HEK293 (cell line): ENCODE measurements at regions not wholly inside any gene's neighbourhood (a gene's known extent, or its start where the extent isn't known, plus 50 kb on each side); places are given as distances from the start of the nearest gene placed in this dataset.

Source experiments
- CTCF ChIA-PET: fragments of 350-600 bp; formaldehyde crosslinking; extraction: SDS; loops from one replicate; lab custom pipeline; 2021; ENCODE audit warnings: antibody characterized with exemption; lab: Yijun Ruan, JAX
- POLR2A ChIA-PET: fragments of 300-600 bp; formaldehyde crosslinking; extraction: SDS; loops from one replicate; lab custom pipeline; 2020; ENCODE audit warnings: antibody characterized with exemption, inconsistent platforms; lab: Yijun Ruan, JAX
- H3K27ac ChIP-seq: fragments of 200-500 bp; sonication (Bioruptor generic); 2 replicates; pipeline ENCODE4 v1.5.1; 2014; ENCODE audit warnings: low read depth, low read length, control low read depth, inconsistent platforms; ENCODE audit errors: extremely low read depth
- H3K36me3 ChIP-seq, 2 experiments: fragments of 200-500 bp in 1 of 2; sonication (Bioruptor generic) in 1 of 2; 1 replicate in 1 of 2; 2 replicates in 1 of 2; pipeline ENCODE4 v1.5.1; 2014 to 2017; ENCODE audit warnings: inconsistent platforms in 2 of 2, low read length in 2 of 2; ENCODE audit not compliant: control insufficient read depth in 2 of 2, insufficient read depth in 1 of 2
- H3K4me1 ChIP-seq: fragments of 200-500 bp; sonication (Bioruptor generic); 2 replicates; pipeline ENCODE4 v1.5.1; 2014; ENCODE audit warnings: mild to moderate bottlenecking, low read length, inconsistent platforms; ENCODE audit not compliant: control insufficient read depth, insufficient read depth
- H3K4me3 ChIP-seq: 2 replicates; pipeline ENCODE4 v1.5.1; 2011; ENCODE audit warnings: low read depth, mild to moderate bottlenecking, control low read depth, low read length, moderate library complexity
- H3K9me3 ChIP-seq: fragments of 200-500 bp; sonication (Bioruptor generic); 2 replicates; pipeline ENCODE4 v1.5.1; 2014; ENCODE audit warnings: low read depth, low read length, inconsistent platforms; ENCODE audit not compliant: control insufficient read depth, insufficient read depth
- CTCF ChIP-seq: fragments of 450-650 bp; formaldehyde crosslinking; IDR thresholded peaks from 2 replicates; pipeline ENCODE4 v1.5.1; 2016; ENCODE audit warnings: missing biosample characterization, missing genetic modification characterization
- INSM2 ChIP-seq: fragments of 450-650 bp; formaldehyde crosslinking; IDR thresholded peaks from 2 replicates; pipeline ENCODE4 v1.5.1; 2016; ENCODE audit warnings: missing biosample characterization, missing genetic modification characterization
- MYNN ChIP-seq: fragments of 450-650 bp; formaldehyde crosslinking; IDR thresholded peaks from 2 replicates; pipeline ENCODE4 v1.5.1; 2016; ENCODE audit warnings: missing biosample characterization, missing genetic modification characterization, borderline replicate concordance
- MZF1 ChIP-seq: fragments of 450-650 bp; formaldehyde crosslinking; IDR thresholded peaks from 2 replicates; pipeline ENCODE4 v1.5.1; 2017; ENCODE audit warnings: missing biosample characterization, missing genetic modification characterization, borderline replicate concordance
- OVOL3 ChIP-seq: fragments of 450-650 bp; formaldehyde crosslinking; IDR thresholded peaks from 2 replicates; pipeline ENCODE4 v1.5.1; 2016; ENCODE audit warnings: missing biosample characterization, missing genetic modification characterization
- REPIN1 ChIP-seq: fragments of 450-650 bp; formaldehyde crosslinking; IDR thresholded peaks from 2 replicates; pipeline ENCODE4 v1.5.1; 2017; ENCODE audit warnings: missing biosample characterization, missing genetic modification characterization, low read depth
- REST ChIP-seq: fragments of 450-650 bp; formaldehyde crosslinking; IDR thresholded peaks from 2 replicates; pipeline ENCODE4 v1.5.1; 2016; ENCODE audit warnings: missing biosample characterization, missing genetic modification characterization
- YY2 ChIP-seq: fragments of 450-650 bp; formaldehyde crosslinking; IDR thresholded peaks from 2 replicates; pipeline ENCODE4 v1.5.1; 2016; ENCODE audit warnings: missing biosample characterization, missing genetic modification characterization
- ZBTB17 ChIP-seq: fragments of 450-650 bp; formaldehyde crosslinking; IDR thresholded peaks from 2 replicates; pipeline ENCODE4 v1.5.1; 2016; ENCODE audit warnings: missing biosample characterization, missing genetic modification characterization
- ZNF157 ChIP-seq: fragments of 450-650 bp; formaldehyde crosslinking; IDR thresholded peaks from 2 replicates; pipeline ENCODE4 v1.5.1; 2016; ENCODE audit warnings: missing biosample characterization, missing genetic modification characterization
- ZNF16 ChIP-seq: fragments of 450-650 bp; formaldehyde crosslinking; IDR thresholded peaks from 2 replicates; pipeline ENCODE4 v1.5.1; 2016; ENCODE audit warnings: low read depth, missing biosample characterization, missing genetic modification characterization
- ZNF24 ChIP-seq: fragments of 450-650 bp; formaldehyde crosslinking; IDR thresholded peaks from 2 replicates; pipeline ENCODE4 v1.5.1; 2016; ENCODE audit warnings: missing biosample characterization, missing genetic modification characterization
- ZNF335 ChIP-seq: fragments of 450-650 bp; formaldehyde crosslinking; conservative IDR thresholded peaks from 2 replicates; pipeline ENCODE4 v1.5.1; 2016; ENCODE audit warnings: missing biosample characterization, missing genetic modification characterization
- ZNF560 ChIP-seq: fragments of 450-650 bp; formaldehyde crosslinking; IDR thresholded peaks from 2 replicates; pipeline ENCODE4 v1.5.1; 2017; ENCODE audit warnings: missing biosample characterization, missing genetic modification characterization, borderline replicate concordance
- ZNF571 ChIP-seq: fragments of 450-650 bp; formaldehyde crosslinking; IDR thresholded peaks from 2 replicates; pipeline ENCODE4 v1.5.0; 2017; ENCODE audit warnings: missing biosample characterization, missing genetic modification characterization
- ZNF585B ChIP-seq: fragments of 450-650 bp; formaldehyde crosslinking; IDR thresholded peaks from 2 replicates; pipeline ENCODE4 v1.5.1; 2016; ENCODE audit warnings: missing biosample characterization, missing genetic modification characterization
- ZNF621 ChIP-seq: fragments of 450-650 bp; formaldehyde crosslinking; IDR thresholded peaks from 2 replicates; pipeline ENCODE4 v1.5.1; 2017; ENCODE audit warnings: missing biosample characterization, missing genetic modification characterization
- ZNF692 ChIP-seq: fragments of 450-650 bp; formaldehyde crosslinking; IDR thresholded peaks from 2 replicates; pipeline ENCODE4 v1.5.1; 2016; ENCODE audit warnings: missing biosample characterization, missing genetic modification characterization
- ZNF704 ChIP-seq: fragments of 450-650 bp; formaldehyde crosslinking; IDR thresholded peaks from 2 replicates; pipeline ENCODE4 v1.5.1; 2016; ENCODE audit warnings: missing biosample characterization, missing genetic modification characterization

- TF ChIP-seq REST (no peak), ZNF621 (tag by site-specific recombination) (no peak), OVOL3 (no peak), INSM2 (tag by site-specific recombination) (no peak), ZBTB17 (no peak), ZNF585B (tag by site-specific recombination) (no peak)
These were observed 63.0 kb upstream of the FAM3C start (continued) for GRCh38 chr7:121459148-121459547.

GRCh38 chr7:121456785-121457359 lies 60.8 kb upstream of the FAM3C start:
- H3K9me3 ChIP-seq = no peaks in the 10 kb centered on the region
- POLR2A ChIA-PET = no interaction called here
- TF ChIP-seq ZNF335 (tag by site-specific recombination) = no peak
- TF ChIP-seq YY2 = no peak
- TF ChIP-seq, all 188 proteins: peak for 0
- CTCF ChIA-PET = no interaction called here
- H3K36me3 ChIP-seq = no peaks in the 10 kb centered on the region
- H3K27ac ChIP-seq = no peak overlapping the region
- no peaks in the 10 kb centered on the region for H3K4me1 ChIP-seq
- H3K4me3 ChIP-seq = no peak overlapping the region

- no peak overlapping the region for H3K4me3 ChIP-seq
- ChIA-PET POLR2A (no interaction called here), CTCF (no interaction called here)
- H3K4me1 ChIP-seq = no peaks in the 10 kb centered on the region
- TF ChIP-seq ZNF704 (tag by site-specific recombination) (no peak), REPIN1 (no peak), ZNF560 (tag by site-specific recombination) (no peak), ZNF571 (no peak), MYNN (tag by site-specific recombination) (no peak), ZNF692 (tag by site-specific recombination) (no peak), MZF1 (tag by site-specific recombination) (no peak), ZNF24 (tag by site-specific recombination) (no peak), ZNF16 (no peak), CTCF (tag by site-specific recombination) (no peak), ZNF157 (tag by site-specific recombination) (no peak)
- no peak overlapping the region for H3K27ac ChIP-seq
- no peaks in the 10 kb centered on the region for H3K9me3 ChIP-seq
- H3K36me3 ChIP-seq = no peaks in the 10 kb centered on the region
These were observed 59.9 kb upstream of the FAM3C start for GRCh38 chr7:121456015-121456414.
